AG04450 (cell line): ENCODE measurements at regions not wholly inside any gene's neighbourhood (a gene's known extent, or its start where the extent isn't known, plus 50 kb on each side); places are given as distances from the start of the nearest gene placed in this dataset.

Experiments used
- CTCF ChIA-PET: fragments of 300-600, 350-600 bp; formaldehyde crosslinking; extraction: SDS; loops from one replicate; lab custom pipeline; 2022; ENCODE audit warnings: antibody characterized with exemption, inconsistent platforms; lab: Charles Lee
- POLR2A ChIA-PET: fragments of 350-600 bp; formaldehyde crosslinking; extraction: SDS; loops from one replicate; lab custom pipeline; 2021; ENCODE audit warnings: antibody characterized with exemption, inconsistent platforms; lab: Yijun Ruan, JAX
- DNase-seq: peaks from one replicate; pipeline ENCODE4 v3.0.0-alpha.2; 2011; ENCODE audit warnings: low read depth, low spot score
- H3K27ac ChIP-seq: one replicate; pipeline ENCODE4 v1.5.1; 2012; ENCODE audit warnings: low read depth, low read length, control low read depth
- H3K27me3 ChIP-seq: one replicate; pipeline ENCODE4 v1.6.0; 2012; ENCODE audit warnings: low read length; ENCODE audit not compliant: control insufficient read depth, insufficient read depth
- H3K4me3 ChIP-seq: 2 replicates; pipeline ENCODE4 v1.5.1; 2011; ENCODE audit warnings: mild to moderate bottlenecking, low read depth, low read length, control low read depth
- H3K9me3 ChIP-seq: 2 replicates; pipeline ENCODE4 v1.5.1; 2012; ENCODE audit warnings: low read length; ENCODE audit not compliant: control insufficient read depth, insufficient read depth
- TF ChIP-seq, protein P1 (sequence below): IDR thresholded peaks from 2 replicates; pipeline ENCODE4 v1.5.1; 2011; ENCODE audit warnings: low read depth, low read length, control low read depth, inconsistent platforms

- POLR2A ChIA-PET, result no interaction called here
- H3K9me3 ChIP-seq, result no peaks in the 10 kb centered on the region
- CTCF ChIA-PET, result no interaction called here
- H3K4me3 ChIP-seq, result no peak overlapping the region
- no peak for DNase-seq
- H3K27me3 ChIP-seq, result no peaks in the 10 kb centered on the region
- TF ChIP-seq, protein P1, sequence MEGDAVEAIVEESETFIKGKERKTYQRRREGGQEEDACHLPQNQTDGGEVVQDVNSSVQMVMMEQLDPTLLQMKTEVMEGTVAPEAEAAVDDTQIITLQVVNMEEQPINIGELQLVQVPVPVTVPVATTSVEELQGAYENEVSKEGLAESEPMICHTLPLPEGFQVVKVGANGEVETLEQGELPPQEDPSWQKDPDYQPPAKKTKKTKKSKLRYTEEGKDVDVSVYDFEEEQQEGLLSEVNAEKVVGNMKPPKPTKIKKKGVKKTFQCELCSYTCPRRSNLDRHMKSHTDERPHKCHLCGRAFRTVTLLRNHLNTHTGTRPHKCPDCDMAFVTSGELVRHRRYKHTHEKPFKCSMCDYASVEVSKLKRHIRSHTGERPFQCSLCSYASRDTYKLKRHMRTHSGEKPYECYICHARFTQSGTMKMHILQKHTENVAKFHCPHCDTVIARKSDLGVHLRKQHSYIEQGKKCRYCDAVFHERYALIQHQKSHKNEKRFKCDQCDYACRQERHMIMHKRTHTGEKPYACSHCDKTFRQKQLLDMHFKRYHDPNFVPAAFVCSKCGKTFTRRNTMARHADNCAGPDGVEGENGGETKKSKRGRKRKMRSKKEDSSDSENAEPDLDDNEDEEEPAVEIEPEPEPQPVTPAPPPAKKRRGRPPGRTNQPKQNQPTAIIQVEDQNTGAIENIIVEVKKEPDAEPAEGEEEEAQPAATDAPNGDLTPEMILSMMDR, result no peak
- no peak overlapping the region for H3K27ac ChIP-seq
Measured at GRCh38 chr7:118079369-118079768, 104.6 kb upstream of the LSM8 start.

GRCh38 chr7:118080947-118081346 is 103.0 kb upstream of the LSM8 start:
- H3K27me3 ChIP-seq, result no peaks in the 10 kb centered on the region
- no peak overlapping the region for H3K27ac ChIP-seq
- no peak overlapping the region for H3K4me3 ChIP-seq
- CTCF ChIA-PET, result interaction anchor here (1.2 to 1.3 kb wide), 2 partner anchors 29 to 115 kb away, joined by 3 to 4 read pairs; no protein-coding TSS in a partner anchor
- H3K9me3 ChIP-seq, result no peaks in the 10 kb centered on the region
- peak; percentile 11 for DNase-seq
- TF ChIP-seq, protein P1, result no peak
- POLR2A ChIA-PET, result no interaction called here

DNA sequence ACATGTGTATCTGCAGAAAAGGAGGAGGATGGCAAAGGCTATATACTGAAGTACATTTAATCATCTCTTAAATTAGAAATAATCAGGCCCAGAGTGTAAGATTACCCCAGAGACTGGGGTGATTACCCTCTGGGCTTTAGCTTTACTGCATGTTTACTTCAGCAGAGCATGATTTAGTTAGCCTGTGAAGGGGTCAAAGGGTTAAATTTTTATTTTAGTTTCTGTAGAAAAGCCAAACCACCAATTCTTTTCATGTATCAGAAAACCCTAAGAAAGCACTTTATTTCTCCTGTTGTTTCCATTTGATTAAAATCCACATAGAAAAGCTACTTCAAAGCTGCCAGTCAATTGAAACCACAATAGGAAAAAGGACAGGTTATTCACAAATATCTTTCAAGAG is 101.5 kb upstream of the LSM8 start:
- ChIA-PET CTCF (no interaction called here), POLR2A (no interaction called here)
- DNase-seq, result no peak
- Histone ChIP-seq H3K27me3 (no peaks in the 10 kb centered on the region), H3K27ac (no peak overlapping the region), H3K9me3 (no peaks in the 10 kb centered on the region), H3K4me3 (no peak overlapping the region)
- TF ChIP-seq, protein P1, result no peak

GRCh38 chr7:118085000-118085399 is 99.0 kb upstream of the LSM8 start:
- H3K9me3 ChIP-seq, result no peaks in the 10 kb centered on the region
- H3K27ac ChIP-seq, result no peak overlapping the region
- H3K4me3 ChIP-seq, result no peak overlapping the region
- ChIA-PET POLR2A (no interaction called here), CTCF (no interaction called here)
- TF ChIP-seq, protein P1, result no peak
- no peaks in the 10 kb centered on the region for H3K27me3 ChIP-seq
- no peak for DNase-seq

DNA sequence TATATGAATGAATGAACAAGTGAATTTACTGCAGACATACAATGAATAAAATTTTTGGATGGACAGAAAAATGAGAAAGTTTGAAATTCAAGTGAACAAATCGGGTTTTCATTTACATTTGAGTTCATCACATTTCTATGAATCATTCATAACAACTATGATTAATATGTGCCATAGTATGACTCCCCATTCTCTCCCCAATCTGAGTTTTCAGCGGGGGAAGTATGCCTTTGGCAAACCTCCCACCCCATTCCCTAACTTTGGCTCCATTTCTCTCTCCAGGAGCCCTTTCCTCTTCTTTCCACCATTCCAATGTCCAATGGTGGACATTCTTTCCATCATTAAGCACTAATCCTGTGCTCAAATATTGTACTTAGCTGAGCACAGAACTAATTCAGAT is 96.8 kb upstream of the LSM8 start:
- H3K27ac ChIP-seq, result no peak overlapping the region
- H3K27me3 ChIP-seq, result no peaks in the 10 kb centered on the region
- H3K4me3 ChIP-seq, result no peak overlapping the region
- ChIA-PET POLR2A (no interaction called here), CTCF (no interaction called here)
- no peak for DNase-seq
- H3K9me3 ChIP-seq, result no peaks in the 10 kb centered on the region
- TF ChIP-seq, protein P1, result no peak
